IMR-90 (cell line): ENCODE measurements at regions not wholly inside any gene's neighbourhood (a gene's known extent, or its start where the extent isn't known, plus 50 kb on each side); places are given as distances from the start of the nearest gene placed in this dataset.

ENCODE experiments used
- ATAC-seq: fragments of 200-7000 bp; cut with Tn5 transposase; 2 replicates; pipeline ENCODE4 v1.9.1; 2020; ENCODE audit warnings: low read depth, mild to moderate bottlenecking, moderate library complexity
- BruUV-seq: library from RNA; stranded (reverse); fragments of 400-500 nt; replicated peaks from 2 replicates; lab custom pipeline; 2021; lab: Mats Ljungman, UMichigan
- CTCF ChIA-PET: fragments of 300-600 bp; formaldehyde crosslinking; extraction: SDS; loops from one replicate; lab custom pipeline; 2021; ENCODE audit warnings: antibody characterized with exemption; lab: Yijun Ruan, JAX
- POLR2A ChIA-PET: fragments of 300-600 bp; sonication (Branson Sonifier 250); formaldehyde crosslinking; loops from one replicate; lab custom pipeline; 2022; ENCODE audit warnings: antibody characterized with exemption; ENCODE audit not compliant: unreplicated experiment; lab: Charles Lee
- DNase-seq: peaks from one replicate; pipeline ENCODE4 v3.0.0; 2013
- H2AFZ ChIP-seq: replicated peaks from 2 replicates; pipeline ENCODE3; 2013; ENCODE audit warnings: low read length, mild to moderate bottlenecking; ENCODE audit not compliant: poor library complexity
- H2AK5ac ChIP-seq: 2 replicates; pipeline ENCODE4 v1.6.1; 2013; ENCODE audit warnings: low read depth, low read length, inconsistent platforms
- H2AK9ac ChIP-seq: replicated peaks from 2 replicates; pipeline ENCODE3; 2013; ENCODE audit warnings: mild to moderate bottlenecking, low read depth, low read length, moderate library complexity; ENCODE audit not compliant: poor library complexity
- H2BK120ac ChIP-seq: 2 replicates; pipeline ENCODE4 v1.6.1; 2013; ENCODE audit warnings: low read depth, low read length, inconsistent platforms
- H2BK15ac ChIP-seq: 3 replicates; pipeline ENCODE4 v1.6.1; 2013; ENCODE audit warnings: low read depth, low read length, inconsistent platforms
- H2BK20ac ChIP-seq: 2 replicates; pipeline ENCODE4 v1.6.1; 2013; ENCODE audit warnings: low read depth, mild to moderate bottlenecking, inconsistent platforms, low read length, moderate library complexity
- H2BK5ac ChIP-seq: 2 replicates; pipeline ENCODE4 v1.6.1; 2013; ENCODE audit warnings: mild to moderate bottlenecking, low read depth, low read length, inconsistent platforms; ENCODE audit not compliant: poor library complexity, severe bottlenecking
- H3K14ac ChIP-seq: replicated peaks from 2 replicates; pipeline ENCODE4 v1.6.1; 2013; ENCODE audit warnings: low read depth, low read length, inconsistent platforms
- H3K18ac ChIP-seq: 2 replicates; pipeline ENCODE4 v1.6.1; 2013; ENCODE audit warnings: low read depth, low read length, control low read depth
- H3K23ac ChIP-seq: 2 replicates; pipeline ENCODE4 v1.6.1; 2013; ENCODE audit warnings: low read depth, low read length, inconsistent platforms
- H3K27ac ChIP-seq: 2 replicates; pipeline ENCODE4 v1.5.1; 2013; ENCODE audit warnings: mild to moderate bottlenecking, control low read depth, low read length; ENCODE audit not compliant: insufficient read depth
- H3K27me3 ChIP-seq: 2 replicates; pipeline ENCODE4 v1.6.1; 2013; ENCODE audit warnings: low read length; ENCODE audit not compliant: control insufficient read depth, insufficient read depth
- H3K36me3 ChIP-seq: 2 replicates; pipeline ENCODE4 v1.6.1; 2013; ENCODE audit warnings: low read length, mixed read lengths; ENCODE audit not compliant: control insufficient read depth, insufficient read depth
- H3K4ac ChIP-seq: 2 replicates; pipeline ENCODE4 v1.6.1; 2013; ENCODE audit warnings: low read depth, low read length, inconsistent platforms
- H3K4me1 ChIP-seq: 2 replicates; pipeline ENCODE4 v1.6.1; 2013; ENCODE audit warnings: low read length, mixed read lengths; ENCODE audit not compliant: control insufficient read depth, insufficient read depth
- H3K4me2 ChIP-seq: 2 replicates; pipeline ENCODE4 v1.6.1; 2013; ENCODE audit warnings: low read depth, mild to moderate bottlenecking, control low read depth, low read length, moderate library complexity
- H3K4me3 ChIP-seq: 2 replicates; pipeline ENCODE4 v1.5.1; 2013; ENCODE audit warnings: low read depth, mild to moderate bottlenecking, control low read depth, low read length, moderate library complexity; ENCODE audit not compliant: insufficient read depth
- H3K56ac ChIP-seq: 2 replicates; pipeline ENCODE4 v1.6.1; 2013; ENCODE audit warnings: low read length, inconsistent platforms; ENCODE audit not compliant: insufficient read depth; ENCODE audit errors: extremely low read depth
- H3K79me1 ChIP-seq, 2 experiments: 2 replicates each; pipeline ENCODE4 v1.6.1; 2013; ENCODE audit warnings: low read length in 2 of 2, inconsistent platforms in 1 of 2, low read depth in 1 of 2
- H3K9ac ChIP-seq: 2 replicates; pipeline ENCODE4 v1.6.1; 2013; ENCODE audit warnings: low read depth, low read length, control low read depth
- H3K9me1 ChIP-seq: 2 replicates; pipeline ENCODE4 v1.6.1; 2013; ENCODE audit warnings: low read length, inconsistent platforms; ENCODE audit not compliant: insufficient read depth
- H3K9me3 ChIP-seq: 2 replicates; pipeline ENCODE4 v1.6.1; 2013; ENCODE audit warnings: low read length; ENCODE audit not compliant: control insufficient read depth, insufficient read depth
- H4K20me1 ChIP-seq: 2 replicates; pipeline ENCODE4 v1.6.1; 2013; ENCODE audit warnings: low read length, inconsistent platforms; ENCODE audit not compliant: insufficient read depth
- H4K5ac ChIP-seq: 2 replicates; pipeline ENCODE4 v1.6.1; 2013; ENCODE audit warnings: mild to moderate bottlenecking, low read depth, low read length, control low read depth
- H4K8ac ChIP-seq, 2 experiments: 2 replicates each; pipeline ENCODE4 v1.6.1; 2013; ENCODE audit warnings: low read depth in 2 of 2, low read length in 2 of 2, control low read depth in 1 of 2, inconsistent platforms in 1 of 2
- H4K91ac ChIP-seq: 2 replicates; pipeline ENCODE4 v1.6.1; 2013; ENCODE audit warnings: low read depth, low read length, inconsistent platforms; ENCODE audit not compliant: insufficient read depth
- CEBPB ChIP-seq: IDR thresholded peaks from 2 replicates; pipeline ENCODE4 v1.6.1; 2012; ENCODE audit warnings: low read depth, low read length, improper control_type of control experiment
- ELK1 ChIP-seq: fragments of 150-350 bp; IDR thresholded peaks from 2 replicates; pipeline ENCODE4 v1.6.1; 2016; ENCODE audit warnings: low read depth, mild to moderate bottlenecking, low read length, moderate library complexity, borderline replicate concordance
- MAZ ChIP-seq: IDR thresholded peaks from 2 replicates; pipeline ENCODE4 v1.6.1; 2012; ENCODE audit warnings: low read depth, mild to moderate bottlenecking, low read length, improper control_type of control experiment, moderate library complexity, borderline replicate concordance
- MXI1 ChIP-seq: IDR thresholded peaks from 2 replicates; pipeline ENCODE4 v1.6.1; 2012; ENCODE audit warnings: low read depth, mild to moderate bottlenecking, low read length, moderate library complexity, borderline replicate concordance
- NFE2L2 ChIP-seq: fragments of 150-350 bp; IDR thresholded peaks from 2 replicates; pipeline ENCODE4 v1.6.1; 2016; ENCODE audit warnings: low read depth, mild to moderate bottlenecking, low read length
- POLR2A ChIP-seq: IDR thresholded peaks from 2 replicates; pipeline ENCODE4 v1.6.1; 2012; ENCODE audit warnings: mild to moderate bottlenecking, low read depth, low read length
- RAD21 ChIP-seq: IDR thresholded peaks from 2 replicates; pipeline ENCODE4 v1.6.1; 2012; ENCODE audit warnings: low read length, improper control_type of control experiment
- RCOR1 ChIP-seq: IDR thresholded peaks from 2 replicates; pipeline ENCODE4 v1.6.1; 2012; ENCODE audit warnings: mild to moderate bottlenecking, low read length, improper control_type of control experiment; ENCODE audit not compliant: insufficient replicate concordance
- WGBS, 2 experiments: methylation state at CpG; one replicate each; pipeline versions ENCODE4 v1.1.5 to v1.1.7; 2013; ENCODE audit warnings: missing lambda C conversion rate in 2 of 2; ENCODE audit not compliant: insufficient read length in 1 of 2; ENCODE audit errors: extremely low coverage in 2 of 2; 5-methylcytosine and 5-hydroxymethylcytosine counted together
- dilution Hi-C: fragments of 300-500 bp; cut with HindIII; formaldehyde crosslinking; loops from one replicate; pipeline ENCODE4 v1.14.3; 2018; ENCODE audit warnings: low sequenced_read_pairs; ENCODE audit not compliant: unreplicated experiment
- in situ Hi-C: fragments of 300-500 bp; cut with MboI; formaldehyde crosslinking; loops from 3 replicates; pipeline ENCODE4 v1.14.3; 2019; ENCODE audit warnings: low sequenced_read_pairs, inconsistent platforms, mixed read lengths
- intact Hi-C: fragments of 100-400 bp; cut with micrococcal nuclease; formaldehyde crosslinking; loops from 2 replicates; pipeline ENCODE4 v1.10.0; 2022
- TF ChIP-seq, protein P1 (sequence below): conservative IDR thresholded peaks from 2 replicates; pipeline ENCODE4 v1.5.1; 2012; ENCODE audit warnings: mild to moderate bottlenecking, low read depth, low read length, improper control_type of control experiment

GRCh38 chr18:29074147-29074546 is 897.2 kb upstream of the CDH2 start:
- Histone ChIP-seq H3K56ac (no peak overlapping the region), H2BK5ac (no peak overlapping the region), H3K4me1 (no peaks in the 10 kb centered on the region), H2AK9ac (no peak overlapping the region), H3K27ac (no peak overlapping the region), H4K91ac (no peak overlapping the region), H3K4me2 (no peak overlapping the region), H3K9me3 (no peaks in the 10 kb centered on the region), H3K4me3 (no peak overlapping the region), H4K5ac (no peak overlapping the region), H3K27me3 (no peaks in the 10 kb centered on the region), H4K20me1 (no peaks in the 10 kb centered on the region), H2BK15ac (no peak overlapping the region), H3K18ac (no peak overlapping the region), H3K9ac (no peak overlapping the region), H3K23ac (no peak overlapping the region), H3K14ac (no peak overlapping the region), H3K79me1 (no peaks in the 10 kb centered on the region), H2BK20ac (no peak overlapping the region), H2BK120ac (no peak overlapping the region), H3K9me1 (no peaks in the 10 kb centered on the region), H3K4ac (no peak overlapping the region), H4K8ac (no peak overlapping the region), H2AFZ (no peak overlapping the region), H3K36me3 (no peaks in the 10 kb centered on the region), H2AK5ac (no peak overlapping the region)
- dilution Hi-C loops = no loop called here
- intact Hi-C loops = no loop called here
- BruUV-seq = no TSS peak
- ATAC-seq (no peak), DNase-seq (no peak)
- ChIA-PET CTCF (no interaction called here), POLR2A (no interaction called here)
- in situ Hi-C loops = no loop called here
- WGBS, 2 experiments = no CpG with 5 or more reads among the region's 2 CpGs
- no peak for TF ChIP-seq RCOR1
- TF ChIP-seq POLR2A = no peak
- TF ChIP-seq MAZ = no peak
- TF ChIP-seq CEBPB = no peak
- TF ChIP-seq ELK1 = no peak
- TF ChIP-seq RAD21 = no peak
- no peak for TF ChIP-seq MXI1
- TF ChIP-seq, protein P1, sequence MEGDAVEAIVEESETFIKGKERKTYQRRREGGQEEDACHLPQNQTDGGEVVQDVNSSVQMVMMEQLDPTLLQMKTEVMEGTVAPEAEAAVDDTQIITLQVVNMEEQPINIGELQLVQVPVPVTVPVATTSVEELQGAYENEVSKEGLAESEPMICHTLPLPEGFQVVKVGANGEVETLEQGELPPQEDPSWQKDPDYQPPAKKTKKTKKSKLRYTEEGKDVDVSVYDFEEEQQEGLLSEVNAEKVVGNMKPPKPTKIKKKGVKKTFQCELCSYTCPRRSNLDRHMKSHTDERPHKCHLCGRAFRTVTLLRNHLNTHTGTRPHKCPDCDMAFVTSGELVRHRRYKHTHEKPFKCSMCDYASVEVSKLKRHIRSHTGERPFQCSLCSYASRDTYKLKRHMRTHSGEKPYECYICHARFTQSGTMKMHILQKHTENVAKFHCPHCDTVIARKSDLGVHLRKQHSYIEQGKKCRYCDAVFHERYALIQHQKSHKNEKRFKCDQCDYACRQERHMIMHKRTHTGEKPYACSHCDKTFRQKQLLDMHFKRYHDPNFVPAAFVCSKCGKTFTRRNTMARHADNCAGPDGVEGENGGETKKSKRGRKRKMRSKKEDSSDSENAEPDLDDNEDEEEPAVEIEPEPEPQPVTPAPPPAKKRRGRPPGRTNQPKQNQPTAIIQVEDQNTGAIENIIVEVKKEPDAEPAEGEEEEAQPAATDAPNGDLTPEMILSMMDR = no peak
- no peak for TF ChIP-seq NFE2L2
